OCI-LY1 (cell line): ENCODE measurements at regions not wholly inside any gene's neighbourhood (a gene's known extent, or its start where the extent isn't known, plus 50 kb on each side); places are given as distances from the start of the nearest gene placed in this dataset.

Source experiments
- H2AFZ ChIP-seq: fragments of 200-600 bp; sonication (generic), shearing (Covaris generic); 2 replicates; pipeline ENCODE4 v1.6.0; 2014; ENCODE audit warnings: antibody characterized with exemption, mild to moderate bottlenecking, low read length
- H3F3A ChIP-seq: fragments of 200-600 bp; sonication (generic), shearing (Covaris generic); 2 replicates; pipeline ENCODE4 v1.6.0; 2014; ENCODE audit warnings: mild to moderate bottlenecking, antibody characterized with exemption, low read length, moderate library complexity; ENCODE audit not compliant: insufficient read depth
- H3K27ac ChIP-seq: fragments of 200-600 bp; sonication (generic); 2 replicates; pipeline ENCODE4 v1.5.1; 2014; ENCODE audit warnings: low read length, mixed run types, mild to moderate bottlenecking, low read depth; ENCODE audit not compliant: poor library complexity, severe bottlenecking
- H3K27me3 ChIP-seq: fragments of 200-600 bp; sonication (generic); 2 replicates; pipeline ENCODE4 v1.6.0; 2014; ENCODE audit warnings: antibody characterized with exemption, mild to moderate bottlenecking, low read length, moderate library complexity; ENCODE audit not compliant: insufficient read depth
- H3K36me3 ChIP-seq: fragments of 200-600 bp; sonication (generic); 2 replicates; pipeline ENCODE4 v1.6.1; 2014; ENCODE audit warnings: mild to moderate bottlenecking, antibody characterized with exemption, low read length, moderate library complexity, mixed read lengths; ENCODE audit not compliant: insufficient read depth
- H3K4me1 ChIP-seq: fragments of 200-600 bp; sonication (generic); 2 replicates; pipeline ENCODE4 v1.5.1; 2014; ENCODE audit warnings: mild to moderate bottlenecking, low read length, moderate library complexity; ENCODE audit not compliant: insufficient read depth, severe bottlenecking
- H3K4me2 ChIP-seq: fragments of 200-600 bp; sonication (generic), shearing (Covaris generic); 2 replicates; pipeline ENCODE4 v1.6.1; 2014; ENCODE audit warnings: low read length
- H3K4me3 ChIP-seq: fragments of 200-600 bp; sonication (generic); 2 replicates; pipeline ENCODE4 v1.5.1; 2014; ENCODE audit warnings: low read length, low read depth, mild to moderate bottlenecking, mixed read lengths; ENCODE audit not compliant: poor library complexity, severe bottlenecking
- H3K79me2 ChIP-seq: fragments of 200-600 bp; shearing (Covaris generic); 2 replicates; pipeline ENCODE4 v1.6.1; 2016; ENCODE audit warnings: mixed run types, low read length, mixed read lengths; ENCODE audit not compliant: insufficient read depth
- H3K9ac ChIP-seq: fragments of 200-600 bp; sonication (generic), shearing (Covaris generic); 2 replicates; pipeline ENCODE4 v1.6.1; 2014; ENCODE audit warnings: mild to moderate bottlenecking, low read length, mixed read lengths
- H3K9me2 ChIP-seq: fragments of 200-600 bp; sonication (generic), shearing (Covaris generic); 2 replicates; pipeline ENCODE4 v1.6.1; 2014; ENCODE audit warnings: low read depth, mild to moderate bottlenecking, low read length, mixed read lengths
- H3K9me3 ChIP-seq: fragments of 200-600 bp; shearing (Covaris generic); 2 replicates; pipeline ENCODE4 v1.6.1; 2014; ENCODE audit warnings: low read length, mixed read lengths
- H4K20me1 ChIP-seq: fragments of 200-600 bp; sonication (generic), shearing (Covaris generic); 2 replicates; pipeline ENCODE4 v1.6.0; 2016; ENCODE audit warnings: mild to moderate bottlenecking, low read length; ENCODE audit not compliant: insufficient read depth
- CTCF ChIP-seq: fragments of 200-600 bp; sonication (generic), shearing (Covaris generic); IDR thresholded peaks from 2 replicates; pipeline ENCODE4 v1.5.1; 2017; ENCODE audit warnings: mild to moderate bottlenecking, antibody characterized with exemption, low read length, moderate library complexity, mixed read lengths
- EZH2 ChIP-seq: fragments of 200-600 bp; sonication (generic), shearing (Covaris generic); IDR thresholded peaks from 2 replicates; pipeline ENCODE4 v1.8.0; 2017; ENCODE audit warnings: borderline replicate concordance, mixed run types, mild to moderate bottlenecking, antibody characterized with exemption, low read length, moderate library complexity, mixed read lengths

DNA sequence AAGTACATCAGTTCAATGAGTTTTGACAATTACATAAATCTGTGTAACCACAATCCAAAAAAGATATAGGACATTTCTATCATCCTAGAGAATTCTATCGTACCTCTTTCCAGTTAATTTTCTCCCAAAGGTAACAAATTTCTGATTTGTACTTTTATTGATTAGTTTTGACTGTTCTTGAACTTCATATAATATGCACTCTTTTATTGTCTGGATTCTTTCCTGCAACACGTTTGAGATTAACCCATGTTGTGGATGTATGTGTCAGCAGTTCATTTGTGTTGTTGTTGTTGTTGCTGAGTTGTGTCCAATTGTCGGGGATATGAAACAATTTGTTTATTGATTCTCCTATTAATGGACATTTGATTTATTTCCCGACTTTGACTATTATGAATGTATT lies 145.9 kb upstream of the WDR11 start:
- no peaks in the 10 kb centered on the region for H3K4me1 ChIP-seq
- no peak for TF ChIP-seq CTCF
- TF ChIP-seq EZH2, result no peak
- no peaks in the 10 kb centered on the region for H3K36me3 ChIP-seq

DNA sequence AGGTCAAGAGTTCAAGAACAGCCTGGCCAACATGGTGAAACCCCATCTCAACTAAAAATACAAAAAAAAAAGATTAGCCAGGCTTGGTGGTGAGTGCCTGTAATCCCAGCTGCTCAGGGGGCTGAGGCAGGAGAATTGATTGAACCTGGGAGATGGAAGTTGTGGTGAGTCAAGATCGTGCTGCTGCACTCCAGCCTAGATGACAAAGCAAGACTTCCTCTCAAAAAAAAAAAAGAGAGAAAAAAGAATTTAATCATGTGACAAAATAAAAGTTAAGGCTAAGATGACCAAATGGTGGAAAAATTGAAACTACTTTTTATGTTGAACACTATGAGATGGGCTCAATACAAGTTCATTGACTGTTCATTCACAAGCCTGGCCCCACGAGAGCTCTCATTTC lies 141.1 kb upstream of the WDR11 start:
- Histone ChIP-seq H3K9me3 (no peaks in the 10 kb centered on the region), H3K4me3 (no peak overlapping the region), H2AFZ (no peak overlapping the region), H3K36me3 (no peaks in the 10 kb centered on the region), H4K20me1 (no peaks in the 10 kb centered on the region), H3K4me2 (no peak overlapping the region), H3K9me2 (no peaks in the 10 kb centered on the region), H3F3A (no peaks in the 10 kb centered on the region), H3K4me1 (no peaks in the 10 kb centered on the region), H3K27me3 (no peaks in the 10 kb centered on the region), H3K79me2 (no peaks in the 10 kb centered on the region), H3K27ac (no peak overlapping the region), H3K9ac (no peak overlapping the region)
- TF ChIP-seq CTCF, result no peak
- no peak for TF ChIP-seq EZH2

More for the DNA sequence above, 145.9 kb upstream of the WDR11 start:
- Histone ChIP-seq H3K4me3 (no peak overlapping the region), H4K20me1 (no peaks in the 10 kb centered on the region), H3F3A (no peaks in the 10 kb centered on the region), H3K9ac (no peak overlapping the region), H3K27ac (no peak overlapping the region), H3K9me2 (no peaks in the 10 kb centered on the region), H2AFZ (no peak overlapping the region), H3K79me2 (no peaks in the 10 kb centered on the region), H3K4me2 (no peak overlapping the region), H3K9me3 (no peaks in the 10 kb centered on the region), H3K27me3 (no peaks in the 10 kb centered on the region)

DNA sequence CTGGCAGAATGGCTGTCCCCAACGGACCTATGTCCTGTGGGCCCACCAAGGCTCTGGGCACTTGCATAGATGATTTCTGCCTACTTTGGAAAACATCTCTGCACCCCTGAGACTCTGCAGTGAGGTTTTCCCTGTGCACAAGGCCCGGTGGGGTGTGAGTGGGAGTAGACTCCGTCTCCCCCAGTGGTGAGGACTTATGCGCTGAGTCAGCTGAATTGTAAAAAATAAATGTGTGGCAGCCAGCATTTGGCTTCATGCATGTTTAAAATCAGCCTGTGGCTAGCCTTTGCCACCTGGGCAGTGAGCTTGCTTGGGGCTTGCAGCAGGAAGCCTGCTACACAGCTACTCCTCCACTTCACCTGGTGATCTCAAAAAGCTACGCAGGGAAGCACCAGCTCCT lies 139.3 kb upstream of the WDR11 start:
- H3K4me2 ChIP-seq, result no peak overlapping the region
- no peaks in the 10 kb centered on the region for H3K27me3 ChIP-seq
- no peaks in the 10 kb centered on the region for H3K4me1 ChIP-seq
- H3K9ac ChIP-seq, result no peak overlapping the region
- H3K79me2 ChIP-seq, result no peaks in the 10 kb centered on the region
- H3K9me3 ChIP-seq, result no peaks in the 10 kb centered on the region
- H3K9me2 ChIP-seq, result no peaks in the 10 kb centered on the region
- H3K36me3 ChIP-seq, result no peaks in the 10 kb centered on the region
- no peaks in the 10 kb centered on the region for H4K20me1 ChIP-seq
- no peak overlapping the region for H3K4me3 ChIP-seq
- H3K27ac ChIP-seq, result no peak overlapping the region
- H3F3A ChIP-seq, result no peaks in the 10 kb centered on the region
- TF ChIP-seq EZH2, result no peak
- TF ChIP-seq CTCF, result no peak
- H2AFZ ChIP-seq, result no peak overlapping the region
